ENCODE measurements at regions not wholly inside any gene's neighbourhood (a gene's known extent, or its start where the extent isn't known, plus 50 kb on each side); places are given as distances from the start of the nearest gene placed in this dataset.

- TF ChIP-seq, protein P1, sequence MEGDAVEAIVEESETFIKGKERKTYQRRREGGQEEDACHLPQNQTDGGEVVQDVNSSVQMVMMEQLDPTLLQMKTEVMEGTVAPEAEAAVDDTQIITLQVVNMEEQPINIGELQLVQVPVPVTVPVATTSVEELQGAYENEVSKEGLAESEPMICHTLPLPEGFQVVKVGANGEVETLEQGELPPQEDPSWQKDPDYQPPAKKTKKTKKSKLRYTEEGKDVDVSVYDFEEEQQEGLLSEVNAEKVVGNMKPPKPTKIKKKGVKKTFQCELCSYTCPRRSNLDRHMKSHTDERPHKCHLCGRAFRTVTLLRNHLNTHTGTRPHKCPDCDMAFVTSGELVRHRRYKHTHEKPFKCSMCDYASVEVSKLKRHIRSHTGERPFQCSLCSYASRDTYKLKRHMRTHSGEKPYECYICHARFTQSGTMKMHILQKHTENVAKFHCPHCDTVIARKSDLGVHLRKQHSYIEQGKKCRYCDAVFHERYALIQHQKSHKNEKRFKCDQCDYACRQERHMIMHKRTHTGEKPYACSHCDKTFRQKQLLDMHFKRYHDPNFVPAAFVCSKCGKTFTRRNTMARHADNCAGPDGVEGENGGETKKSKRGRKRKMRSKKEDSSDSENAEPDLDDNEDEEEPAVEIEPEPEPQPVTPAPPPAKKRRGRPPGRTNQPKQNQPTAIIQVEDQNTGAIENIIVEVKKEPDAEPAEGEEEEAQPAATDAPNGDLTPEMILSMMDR (IDR thresholded peaks at IDR 0.05), result no peak
- TF ChIP-seq POLR2A (IDR thresholded peaks at IDR 0.05) (no peak), POLR2AphosphoS5 (IDR thresholded peaks at IDR 0.05) (no peak)
These were observed 1126.7 kb downstream of the AACS start for GRCh38 chr12:126191949-126192348.

Measured in stomach (tissue), 4 donors.